LHCN-M2 (cell line): ENCODE measurements at regions not wholly inside any gene's neighbourhood (a gene's known extent, or its start where the extent isn't known, plus 50 kb on each side); places are given as distances from the start of the nearest gene placed in this dataset.

Experiments used
- DNase-seq: peaks from one replicate; pipeline ENCODE4 v3.0.0-alpha.2; 2012; ENCODE audit warnings: low read depth

DNA sequence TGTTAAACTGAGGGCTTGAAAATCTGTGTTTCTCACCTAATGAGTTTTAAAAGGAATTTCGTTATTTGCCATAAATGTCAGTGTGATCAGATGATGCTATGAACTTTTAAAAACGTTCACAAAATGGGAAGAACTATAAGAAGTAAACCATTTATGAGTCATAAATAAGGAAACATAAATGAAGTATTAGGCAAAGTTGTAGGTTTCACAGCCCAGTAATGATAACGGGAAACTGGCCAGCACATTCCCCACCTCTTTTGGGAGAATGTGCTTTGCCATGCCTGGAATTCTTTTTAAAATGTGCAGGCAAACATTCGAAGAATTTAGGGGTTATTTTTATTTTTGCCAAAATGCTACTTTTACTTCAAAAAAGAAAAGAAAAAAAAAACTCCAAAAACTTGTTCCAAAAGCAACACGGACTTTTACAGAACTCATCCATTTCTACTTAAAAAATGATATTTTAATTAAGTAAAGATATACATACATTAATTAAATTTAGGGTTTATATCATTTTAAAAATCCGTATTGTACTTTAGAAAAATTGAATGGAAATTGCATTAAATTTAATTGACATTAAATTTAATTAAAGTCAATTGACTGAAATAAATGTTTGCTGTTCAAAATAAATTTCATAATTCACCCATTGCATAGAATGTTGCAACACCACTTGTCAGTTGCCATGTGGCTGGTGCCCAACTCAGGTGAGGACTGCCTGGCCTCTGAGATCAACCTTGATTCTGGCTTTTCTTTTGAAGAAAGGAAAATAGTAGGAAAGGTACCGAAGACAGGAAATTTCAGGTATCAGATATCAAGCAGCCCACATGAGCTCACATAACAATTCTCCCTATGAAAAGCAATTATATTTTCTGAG is 1198.5 kb downstream of the EFNB2 start:
- DNase-seq: peak; percentile 26

DNA sequence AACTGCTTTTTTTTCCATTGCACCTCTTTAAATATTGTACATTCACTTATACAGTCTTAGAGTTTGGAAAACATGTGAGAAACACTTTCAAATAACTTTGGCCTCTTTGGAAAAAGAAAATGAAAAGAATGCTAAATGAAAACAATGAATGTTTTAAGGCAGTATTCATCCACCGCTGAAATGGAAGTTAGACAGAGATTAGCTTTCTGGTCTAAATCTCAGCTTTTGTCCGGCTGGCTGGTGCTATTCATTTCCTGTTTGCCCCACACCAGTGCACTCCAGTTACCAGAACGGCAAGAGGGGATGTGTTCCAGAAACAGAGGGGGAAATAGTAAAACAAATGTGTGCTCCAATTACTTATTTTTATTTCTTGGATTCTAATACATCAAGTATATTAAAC is 1201.3 kb downstream of the EFNB2 start:
- DNase-seq: peak; percentile 69

DNA sequence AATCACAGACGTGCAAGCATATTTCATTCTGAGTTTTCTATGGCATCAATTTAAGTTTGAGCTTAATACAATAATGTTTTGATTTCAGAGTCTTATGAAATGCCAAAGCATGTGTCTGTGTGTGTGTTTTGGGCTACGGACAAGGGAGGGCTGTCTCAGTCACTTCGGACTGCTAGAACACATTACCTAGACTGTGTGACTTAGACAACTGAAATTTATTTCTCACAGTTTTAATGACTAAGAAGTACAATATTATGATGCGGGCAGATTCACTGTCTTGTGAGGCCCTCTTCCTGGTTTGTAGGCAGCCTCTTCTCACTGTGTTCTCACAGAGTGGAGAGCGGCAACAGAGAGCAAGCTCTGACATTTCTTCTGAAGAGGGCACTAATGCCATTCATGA is 1202.0 kb downstream of the EFNB2 start:
- DNase-seq: peak; percentile 66

DNA sequence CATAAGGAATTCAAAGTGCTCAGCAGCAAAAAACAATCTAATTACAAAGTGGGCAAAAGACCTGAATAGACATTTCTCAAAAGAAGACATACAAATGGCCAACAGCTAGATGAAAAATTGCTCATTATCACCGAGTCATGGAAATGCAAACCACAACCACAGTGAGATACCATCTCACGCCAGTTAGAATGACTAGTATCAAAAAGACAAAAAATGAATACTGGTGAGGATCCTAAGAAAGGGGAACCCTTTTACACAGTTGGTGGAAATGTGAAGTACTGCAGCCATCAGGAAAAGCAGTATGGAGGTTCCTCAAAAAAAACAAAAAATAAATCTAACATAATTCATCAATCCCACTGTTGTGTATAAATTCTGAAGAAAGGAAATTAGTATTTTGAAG is 1206.1 kb downstream of the EFNB2 start:
- DNase-seq: no peak

DNA sequence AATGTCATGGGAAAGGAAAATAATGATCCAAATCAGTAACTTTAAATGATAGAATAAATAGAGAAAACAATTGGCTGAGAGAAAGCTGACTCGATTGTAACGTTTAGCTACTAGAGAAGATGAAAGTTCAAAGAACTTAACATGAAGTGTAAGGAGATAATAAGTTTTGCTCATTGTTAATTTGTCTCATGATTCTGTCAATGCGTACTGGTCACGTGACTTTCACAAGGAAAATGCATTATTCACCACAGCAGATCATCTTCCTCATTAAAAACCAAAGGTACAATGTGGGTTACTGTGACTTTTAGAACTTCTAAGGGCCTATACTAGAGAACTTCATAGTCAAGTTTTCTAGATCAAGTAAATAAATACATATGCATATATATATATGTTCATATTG is 1207.2 kb downstream of the EFNB2 start:
- DNase-seq: no peak

DNA sequence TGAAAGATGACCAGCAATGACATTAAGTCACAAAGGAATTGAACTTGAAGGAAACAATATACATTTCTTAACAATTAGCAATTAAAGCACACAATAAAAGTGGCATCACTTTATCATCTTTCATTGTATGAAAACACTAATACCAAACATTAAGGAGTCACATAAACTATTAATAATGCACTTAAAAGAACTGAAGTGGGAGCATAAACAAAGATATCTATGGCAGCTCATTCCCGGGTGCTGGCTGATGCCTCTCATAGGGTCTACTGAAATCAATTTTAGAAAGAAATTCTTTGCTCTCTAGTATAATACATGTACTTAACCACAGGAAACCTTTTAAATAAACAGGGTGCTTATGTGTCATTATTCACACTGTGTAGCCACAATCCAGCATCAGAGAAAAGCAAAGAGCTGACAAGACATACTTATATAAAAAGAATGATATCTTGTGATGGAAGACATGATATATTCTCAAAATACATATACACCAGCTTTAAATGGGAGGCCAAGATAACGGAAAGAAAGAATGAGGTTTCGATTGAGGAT is 1207.8 kb downstream of the EFNB2 start:
- DNase-seq: peak; percentile 21

DNA sequence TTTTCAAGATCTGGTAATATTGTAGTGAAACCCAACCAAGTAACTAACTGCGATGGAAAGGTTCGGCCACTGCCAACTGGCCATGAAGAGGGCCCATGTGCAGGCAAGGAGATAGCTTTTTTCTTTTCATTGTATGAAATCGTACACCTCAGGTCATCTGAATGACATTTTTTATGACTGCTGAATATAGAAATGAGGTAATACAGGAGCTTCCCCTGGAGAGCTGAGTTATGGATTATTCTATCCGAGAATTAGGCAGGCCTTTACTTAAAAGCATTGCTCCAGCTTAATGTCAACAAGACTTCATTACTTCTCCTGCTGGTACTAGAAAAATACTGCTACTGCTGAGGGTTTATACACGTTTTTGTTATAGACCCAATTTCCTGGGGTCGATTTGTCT is 1215.6 kb downstream of the EFNB2 start:
- DNase-seq: no peak

DNA sequence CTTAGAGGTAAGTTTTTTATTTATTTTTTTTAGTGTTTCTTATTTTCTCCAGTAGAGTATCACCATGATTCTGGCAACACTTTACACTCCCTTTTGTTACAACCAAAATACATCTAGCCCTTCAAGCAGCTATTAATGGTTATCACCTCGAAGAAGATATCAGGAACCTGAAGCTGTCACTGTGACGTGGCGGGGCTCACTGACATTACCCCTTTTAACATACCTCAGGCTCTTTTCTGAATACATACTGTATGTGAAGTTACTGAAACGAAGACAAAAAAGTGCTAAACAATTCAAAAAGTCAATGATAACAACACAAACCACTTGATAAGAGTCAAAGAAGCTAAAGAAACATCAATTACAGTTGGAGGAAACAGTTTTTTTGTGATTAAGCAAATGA is 1218.7 kb downstream of the EFNB2 start:
- no peak for DNase-seq

DNA sequence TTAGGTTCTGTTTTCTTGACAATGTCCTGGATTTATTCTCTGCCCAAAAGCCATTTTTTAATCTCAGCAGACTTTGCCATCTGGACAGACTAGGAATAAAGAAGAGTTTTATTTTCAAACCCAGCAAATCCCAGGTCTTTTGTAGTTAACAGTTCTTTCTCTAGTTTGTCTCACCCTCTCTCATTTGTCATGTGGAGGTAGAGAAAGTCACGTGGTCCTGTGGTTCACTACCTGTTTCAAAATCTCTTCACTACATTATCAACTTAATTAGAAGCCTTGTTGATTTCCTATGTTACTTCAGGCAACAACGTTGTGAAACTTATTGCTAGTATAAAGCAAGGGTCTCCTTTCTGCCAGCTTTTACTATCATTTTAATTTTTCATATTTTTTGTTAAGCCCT is 1222.6 kb downstream of the EFNB2 start:
- no peak for DNase-seq

DNA sequence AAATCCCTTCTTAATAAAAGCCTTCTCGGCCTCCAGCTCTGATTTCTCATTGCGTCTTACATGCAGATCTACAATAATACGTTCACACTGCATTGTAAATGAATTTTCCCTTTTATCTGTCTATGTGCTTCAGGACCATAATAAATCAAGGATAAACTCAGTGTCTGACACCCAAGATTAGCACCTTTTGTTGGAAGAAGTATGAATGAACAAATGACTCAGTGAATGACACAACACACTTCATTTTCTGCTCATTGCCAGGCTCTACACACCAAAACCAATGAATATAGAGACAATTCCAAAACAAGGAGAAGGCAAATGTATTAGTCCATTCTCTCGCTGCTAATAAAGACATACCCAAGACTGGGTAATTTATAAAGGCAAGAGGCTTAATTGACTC is 1224.4 kb downstream of the EFNB2 start:
- DNase-seq: no peak

DNA sequence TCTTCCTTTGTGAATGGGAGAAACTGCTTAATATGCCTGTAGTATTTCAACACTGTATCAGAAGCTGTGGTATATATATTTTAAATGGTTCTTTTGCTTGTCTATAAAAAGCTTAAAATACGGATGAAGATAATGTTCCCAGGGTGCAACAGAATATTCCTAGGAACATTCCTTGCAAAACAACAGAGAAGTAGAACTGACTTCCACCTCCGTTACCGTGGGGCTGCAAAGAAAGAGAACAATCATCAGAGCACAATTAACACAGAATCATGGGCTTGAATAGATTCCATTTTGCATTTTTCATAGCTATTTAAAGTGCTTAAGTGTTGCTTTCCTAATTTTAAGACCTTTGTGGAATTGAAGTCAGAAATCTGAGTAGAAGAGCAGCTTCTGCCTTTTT is 1227.7 kb downstream of the EFNB2 start:
- DNase-seq: no peak

DNA sequence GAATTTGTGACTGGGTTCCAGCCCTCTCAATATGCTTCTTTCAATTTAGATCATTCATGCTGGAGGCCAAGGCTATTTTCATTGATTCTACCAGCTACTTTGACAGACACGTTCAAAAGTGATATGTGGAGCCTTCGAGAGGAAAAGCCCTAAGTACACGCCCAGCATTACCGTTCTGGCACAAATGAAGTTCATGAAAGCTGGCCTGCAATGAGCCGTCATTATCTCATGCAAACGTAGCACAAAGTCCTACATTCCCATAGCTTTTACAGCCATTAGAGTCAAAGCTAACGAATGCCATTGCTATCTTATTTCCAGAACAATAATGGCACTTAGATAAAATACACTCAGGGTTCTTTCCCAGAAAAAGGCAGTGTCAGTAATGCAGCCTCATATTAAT is 1237.6 kb downstream of the EFNB2 start:
- DNase-seq: no peak

DNA sequence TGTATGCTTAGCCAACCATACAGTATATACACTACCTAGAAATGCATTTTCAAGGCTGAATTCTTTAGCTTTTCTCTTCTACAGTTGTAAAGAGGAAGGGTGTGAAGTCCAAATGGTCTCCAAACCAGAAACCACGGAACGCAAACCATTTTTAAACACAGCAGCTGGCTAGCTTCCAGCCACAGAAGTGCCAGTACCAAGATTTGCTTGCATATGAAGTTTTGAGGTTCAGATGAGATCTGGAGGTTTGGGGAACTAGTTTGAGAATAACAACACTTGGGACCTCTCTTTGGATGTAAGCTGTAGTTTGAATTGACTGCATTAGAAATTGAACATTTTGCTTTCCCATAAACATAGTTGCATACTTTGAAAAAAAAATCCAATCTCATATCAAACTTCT is 1243.5 kb downstream of the EFNB2 start:
- no peak for DNase-seq

DNA sequence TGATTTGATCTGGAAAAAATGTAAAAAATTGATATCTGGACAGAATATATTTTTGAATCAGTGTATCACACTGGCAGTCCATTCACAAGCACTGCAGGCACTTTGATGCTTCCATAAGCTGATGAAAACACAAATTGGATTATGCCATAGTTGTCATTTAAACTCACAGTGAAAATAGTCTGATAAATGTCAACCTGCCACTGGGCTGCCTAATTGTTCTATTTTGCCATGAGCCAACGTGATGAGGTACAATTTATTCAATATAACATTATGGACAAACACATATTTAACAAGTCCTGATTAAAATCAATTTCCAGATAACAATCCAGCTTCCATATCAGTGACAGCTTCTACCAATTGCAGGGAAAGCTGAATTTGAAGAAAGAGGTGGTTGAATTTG is 1244.9 kb downstream of the EFNB2 start:
- no peak for DNase-seq

DNA sequence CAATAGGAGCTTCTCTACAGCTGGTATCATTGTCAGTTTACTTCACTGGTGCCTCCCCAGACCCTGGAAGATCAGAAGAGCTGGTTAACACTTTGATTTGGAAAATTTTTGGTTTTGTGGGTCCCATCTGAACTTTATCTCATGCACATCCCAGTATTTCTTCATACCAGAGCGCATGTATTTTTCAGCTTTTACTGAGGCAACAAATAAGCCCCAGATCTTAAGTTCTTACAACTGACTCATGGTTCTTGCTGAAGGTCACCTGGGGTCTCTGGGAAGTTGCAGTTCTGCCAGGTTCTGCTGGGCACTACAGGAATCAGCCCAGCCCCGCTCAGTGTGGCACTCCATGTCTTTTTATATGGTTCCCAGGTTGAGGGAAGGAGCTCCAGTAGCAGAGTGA is 1249.9 kb downstream of the EFNB2 start:
- DNase-seq: no peak

DNA sequence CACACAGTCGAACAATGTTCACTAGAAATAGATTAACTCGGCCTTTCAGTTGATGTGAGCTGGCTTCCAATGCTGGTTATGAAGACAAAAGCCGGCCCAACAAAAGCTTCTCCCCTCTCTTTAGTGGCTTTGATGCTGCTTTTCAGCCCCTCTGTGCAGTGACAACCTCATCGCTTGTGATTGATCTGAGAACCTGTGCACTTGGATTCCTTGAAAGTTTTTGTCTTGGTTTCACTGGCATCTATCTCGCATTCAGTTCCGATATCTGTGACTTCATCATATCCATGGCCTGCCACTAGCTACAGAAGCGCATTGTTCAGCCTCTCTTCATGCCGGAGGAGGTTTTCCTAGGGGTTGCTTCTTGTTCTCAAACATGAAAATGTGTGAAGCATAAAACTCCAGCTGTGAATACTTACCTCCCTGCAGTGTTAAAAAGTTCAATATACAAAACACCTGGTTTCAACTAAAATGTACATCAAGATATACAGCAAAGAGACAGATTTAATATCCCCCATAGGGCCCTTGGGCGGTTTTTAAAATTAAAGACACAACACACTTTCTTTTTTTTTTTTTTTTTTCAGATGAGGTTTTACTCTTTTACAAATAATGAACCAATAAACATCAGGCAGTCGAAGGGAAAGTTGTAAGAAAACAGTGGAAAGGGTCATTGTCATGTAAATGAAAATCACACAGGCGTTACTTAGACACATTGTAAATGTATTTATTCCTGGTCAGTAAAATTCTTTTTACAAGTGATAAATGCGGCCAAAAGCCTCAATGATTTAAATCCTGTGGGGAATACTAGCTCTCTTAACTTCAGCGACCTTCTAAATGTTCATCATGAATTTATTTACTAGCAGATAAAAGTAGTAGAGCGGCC is 1252.8 kb downstream of the EFNB2 start:
- DNase-seq: no peak

DNA sequence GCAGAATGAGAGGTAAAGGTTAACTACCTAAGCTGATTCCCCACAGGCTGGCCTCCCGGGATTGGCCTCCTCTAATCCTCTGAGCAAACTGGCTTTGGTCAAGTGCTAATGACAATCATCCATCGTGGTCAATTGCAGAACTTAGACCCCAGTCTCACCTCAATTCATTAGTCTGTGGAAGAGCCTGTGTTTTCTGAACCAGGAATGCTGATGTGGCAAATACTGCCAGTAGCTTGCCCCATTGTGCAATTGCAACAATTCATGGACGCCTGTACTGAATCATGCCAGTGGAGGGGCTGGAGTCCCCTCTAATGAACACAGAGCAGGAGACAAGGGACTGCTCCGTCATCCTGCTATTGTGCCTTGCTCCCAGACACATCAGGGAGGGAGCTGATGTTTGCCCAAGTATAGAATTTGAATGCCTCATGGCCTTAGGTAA is 1256.5 kb downstream of the EFNB2 start:
- DNase-seq: no peak

DNA sequence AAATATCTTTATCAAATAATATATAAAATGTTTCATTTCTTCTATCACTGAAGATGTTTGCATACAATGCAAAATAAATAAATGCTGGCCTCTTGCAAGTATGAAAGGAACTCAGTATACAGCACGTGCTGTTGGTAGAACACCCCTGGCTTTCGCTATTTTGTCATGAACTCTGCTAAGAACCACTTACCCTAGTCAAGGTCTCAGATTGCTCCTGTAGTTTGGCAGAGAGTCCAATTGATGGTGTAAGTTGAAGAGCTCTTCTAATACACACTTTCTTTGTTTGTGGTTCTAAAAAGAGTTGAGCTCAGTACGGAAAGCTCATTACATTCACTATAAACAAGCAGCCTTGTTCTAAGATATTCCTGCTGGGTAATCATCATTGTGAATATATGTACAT is 1258.9 kb downstream of the EFNB2 start:
- DNase-seq: no peak

DNA sequence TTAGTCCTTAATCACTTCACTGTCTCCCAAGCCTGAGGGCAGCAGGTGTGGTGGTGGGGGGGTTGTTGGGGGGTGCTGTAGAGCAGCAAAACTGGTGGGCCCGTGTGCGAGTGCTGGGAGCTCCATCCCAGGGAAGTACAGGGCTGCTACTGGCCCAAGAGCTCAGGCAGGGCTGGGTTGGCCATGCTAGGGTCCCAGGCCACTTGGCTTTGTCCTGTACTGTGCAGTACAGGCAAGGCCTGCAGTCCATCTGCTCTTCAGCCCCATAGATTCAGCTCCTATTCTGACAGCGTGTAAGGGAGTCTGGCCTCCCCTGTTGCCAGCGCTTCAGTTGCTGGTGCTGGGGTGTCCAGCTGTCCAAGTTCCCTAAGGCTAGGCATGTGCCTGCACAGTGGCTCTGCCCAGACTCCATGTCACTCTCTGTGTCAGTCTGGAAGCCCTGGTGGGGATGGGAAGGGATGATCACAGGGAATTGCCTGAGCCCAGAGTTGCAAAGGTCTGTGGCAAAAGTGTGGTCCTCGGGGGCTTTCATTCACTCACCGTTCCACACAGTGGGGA is 1261.7 kb downstream of the EFNB2 start:
- no peak for DNase-seq

DNA sequence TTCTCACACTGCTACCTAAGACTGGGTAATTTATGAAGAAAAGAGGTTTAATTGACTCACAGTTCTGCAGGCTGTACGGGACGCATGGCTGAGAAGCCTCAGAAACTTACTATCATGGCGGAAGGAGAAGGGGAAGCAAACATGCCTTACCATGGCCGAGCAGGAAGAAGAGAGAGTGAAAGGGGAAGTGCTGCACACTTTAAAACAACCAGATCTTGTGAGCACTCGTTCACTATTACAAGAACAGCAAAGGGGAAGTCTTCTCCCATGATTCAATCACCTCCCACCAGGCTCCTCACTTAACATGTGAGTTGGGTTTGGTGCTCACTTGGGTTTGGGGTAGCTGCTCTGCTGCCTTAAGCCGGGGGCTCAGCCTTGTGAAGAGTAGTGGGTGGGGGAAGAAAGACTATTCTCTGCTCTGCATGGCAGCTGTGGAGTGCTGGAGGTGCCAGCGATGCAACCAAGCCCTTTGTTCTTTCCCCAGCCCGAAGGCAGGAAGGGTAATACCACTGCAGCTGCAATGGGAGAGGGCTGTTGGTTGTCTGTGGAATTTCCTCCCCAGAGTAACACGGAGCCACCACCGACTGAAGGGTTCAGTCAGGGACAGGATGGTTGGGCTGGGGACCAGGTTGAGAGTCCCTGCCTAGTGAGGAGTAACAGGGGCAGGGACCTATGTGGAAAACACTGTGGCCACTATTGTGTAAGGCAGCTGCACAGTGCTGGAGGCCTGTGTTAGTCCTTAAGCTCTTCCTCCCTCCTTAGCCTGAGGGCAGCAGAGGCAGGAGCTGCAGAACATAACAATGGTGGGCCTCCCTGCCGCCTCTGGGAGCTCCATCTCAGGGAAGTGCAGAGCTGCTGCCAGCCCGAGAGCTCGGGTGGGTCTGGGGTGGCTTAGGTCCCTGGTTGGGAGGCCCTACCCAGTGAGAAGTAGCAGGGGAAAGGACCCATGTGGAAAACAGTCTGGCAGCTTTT is 1262.5 kb downstream of the EFNB2 start:
- DNase-seq: no peak

DNA sequence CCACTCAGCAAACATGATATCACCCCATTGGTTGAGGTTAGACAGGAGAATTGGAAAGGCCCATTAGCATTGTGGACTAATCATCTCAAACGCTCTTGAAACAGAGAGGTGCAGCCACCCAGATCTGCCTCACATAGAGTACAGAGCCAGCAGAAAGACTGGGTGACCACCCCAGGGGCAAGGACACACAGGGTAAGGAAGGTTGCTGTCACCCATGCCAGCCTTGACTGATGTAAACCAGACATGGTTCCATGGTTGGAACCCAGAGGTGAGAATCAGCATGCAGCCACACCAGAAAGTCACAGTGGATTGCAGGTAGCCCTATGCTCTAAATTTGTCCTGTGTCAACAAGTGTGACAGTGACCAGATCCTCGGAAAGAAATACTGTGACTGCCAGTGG is 1268.8 kb downstream of the EFNB2 start:
- DNase-seq: no peak
